ENCODE measurements at regions not wholly inside any gene's neighbourhood (a gene's known extent, or its start where the extent isn't known, plus 50 kb on each side); places are given as distances from the start of the nearest gene placed in this dataset.

- Histone ChIP-seq H3K79me2 (ENCODE audit: insufficient read depth) (no peaks in the 10 kb centered on the region), H3F3A (replicated peaks; ENCODE audit: insufficient read depth) (no peaks in the 10 kb centered on the region), H3K4me3 (ENCODE audit: low read depth in 2 of 2, low read length in 1 of 2) (no peak overlapping the region), H3K36me3 (replicated peaks in 1 of 2; ENCODE audit: control insufficient read depth in 1 of 2, insufficient read depth in 2 of 2, low read length in 1 of 2) (no peaks in the 10 kb centered on the region), H3K27me3 (ENCODE audit: insufficient read depth) (no peaks in the 10 kb centered on the region), H3K9ac (no peak overlapping the region), H3K27ac (ENCODE audit: low read depth in 2 of 2, low read length in 1 of 2) (no peak overlapping the region), H3K4me1 (ENCODE audit: control insufficient read depth in 1 of 2, insufficient read depth in 2 of 2, low read depth in 1 of 2, low read length in 1 of 2) (no peaks in the 10 kb centered on the region), H3K9me2 (no peaks in the 10 kb centered on the region), H3K9me3 (no peaks in the 10 kb centered on the region), H4K20me1 (ENCODE audit: insufficient read depth) (no peaks in the 10 kb centered on the region), H3K4me2 (no peak overlapping the region), H2AFZ (ENCODE audit: low read depth) (no peak overlapping the region)
- DNase-seq: no peak
- WGBS (ENCODE audit: low lambda C conversion rate): 70% methylated on average over 3 of the region's 3 CpGs
- POLR2A ChIA-PET: no interaction called here
- CTCF ChIA-PET: interaction anchor here (1.1 kb wide), 1 partner anchor 17 kb away, joined by 3 read pairs; no protein-coding TSS in a partner anchor
- TF ChIP-seq IRF3 (IDR thresholded peaks at IDR 0.05; ENCODE audit: low read depth, low read length) (no peak), GABPA (IDR thresholded peaks at IDR 0.05; ENCODE audit: low read depth) (no peak), FOXJ3 (CRISPR knock-in tag; IDR thresholded peaks at IDR 0.05) (no peak), EZH2phosphoT487 (IDR thresholded peaks at IDR 0.05; ENCODE audit: borderline replicate concordance, low read depth) (no peak), YY1 (IDR thresholded peaks at IDR 0.05; ENCODE audit: low read depth) (no peak), JUND (IDR thresholded peaks at IDR 0.05) (no peak), USF1 (IDR thresholded peaks at IDR 0.05; ENCODE audit: borderline replicate concordance, low read depth) (no peak), POLR2AphosphoS5 (IDR thresholded peaks at IDR 0.05; ENCODE audit: low read depth, low read length) (no peak), REST (IDR thresholded peaks at IDR 0.05; ENCODE audit: low read depth, low read length) (no peak), MXI1 (IDR thresholded peaks at IDR 0.05; ENCODE audit: low read depth, low read length) (no peak)
Measured at GRCh38 chr16:73387979-73388378, 340.1 kb upstream of the ZFHX3 start.

- POLR2A ChIA-PET: no interaction called here
- WGBS (ENCODE audit: low lambda C conversion rate): 39% methylated on average over 5 of the region's 5 CpGs
- DNase-seq: no peak
- TF ChIP-seq REST (IDR thresholded peaks at IDR 0.05; ENCODE audit: low read depth, low read length) (no peak), RAD21 (IDR thresholded peaks at IDR 0.05; ENCODE audit: low read length) (no peak), MXI1 (IDR thresholded peaks at IDR 0.05; ENCODE audit: low read depth, low read length) (no peak), EP300 (IDR thresholded peaks at IDR 0.05; ENCODE audit: borderline replicate concordance in 1 of 2, low read depth in 1 of 2, low read length in 1 of 2) (no peak), FOXM1 (IDR thresholded peaks at IDR 0.05; ENCODE audit: low read depth) (no peak), RCOR1 (IDR thresholded peaks at IDR 0.05; ENCODE audit: low read length) (no peak), IRF3 (IDR thresholded peaks at IDR 0.05; ENCODE audit: low read depth, low read length) (no peak), USF2 (IDR thresholded peaks at IDR 0.05; ENCODE audit: borderline replicate concordance, low read depth, low read length) (no peak)
Measured at GRCh38 chr16:73385696-73386095, 337.8 kb upstream of the ZFHX3 start.

More at GRCh38 chr16:73385696-73386095, 337.8 kb upstream of the ZFHX3 start:
- Histone ChIP-seq H3K9me2 (no peaks in the 10 kb centered on the region), H3K9me3 (no peaks in the 10 kb centered on the region), H3K4me1 (ENCODE audit: control insufficient read depth in 1 of 2, insufficient read depth in 2 of 2, low read depth in 1 of 2, low read length in 1 of 2) (no peaks in the 10 kb centered on the region), H3K9ac (no peak overlapping the region), H3K79me2 (ENCODE audit: insufficient read depth) (no peaks in the 10 kb centered on the region), H2AFZ (ENCODE audit: low read depth) (no peak overlapping the region), H3K4me3 (ENCODE audit: low read depth in 2 of 2, low read length in 1 of 2) (no peak overlapping the region), H3K4me2 (no peak overlapping the region), H4K20me1 (ENCODE audit: insufficient read depth) (no peaks in the 10 kb centered on the region), H3K27me3 (ENCODE audit: insufficient read depth) (no peaks in the 10 kb centered on the region), H3K36me3 (replicated peaks in 1 of 2; ENCODE audit: control insufficient read depth in 1 of 2, insufficient read depth in 2 of 2, low read length in 1 of 2) (no peaks in the 10 kb centered on the region), H3K27ac (ENCODE audit: low read depth in 2 of 2, low read length in 1 of 2) (no peak overlapping the region), H3F3A (replicated peaks; ENCODE audit: insufficient read depth) (no peaks in the 10 kb centered on the region)
- CTCF ChIA-PET: no interaction called here

All from SK-N-SH (cell line).